H9 (cell line): ENCODE measurements at regions not wholly inside any gene's neighbourhood (a gene's known extent, or its start where the extent isn't known, plus 50 kb on each side); places are given as distances from the start of the nearest gene placed in this dataset.

Experiments
- DNase-seq: peaks from one replicate; pipeline ENCODE4 v3.0.0-alpha.2; 2017
- H2AFZ ChIP-seq: one replicate; pipeline ENCODE4 v1.6.1; 2013; ENCODE audit warnings: mild to moderate bottlenecking, low read length, control low read depth, moderate library complexity
- H2AK5ac ChIP-seq: 2 replicates; pipeline ENCODE4 v1.6.1; 2013; ENCODE audit warnings: low read length, control low read depth, mixed read lengths; ENCODE audit not compliant: insufficient read length
- H2BK120ac ChIP-seq: one replicate; pipeline ENCODE4 v1.6.1; 2013; ENCODE audit warnings: low read depth, mild to moderate bottlenecking, low read length, control low read depth, inconsistent platforms; ENCODE audit not compliant: poor library complexity, severe bottlenecking
- H2BK12ac ChIP-seq: 2 replicates; pipeline ENCODE4 v1.6.1; 2013; ENCODE audit warnings: low read length, control low read depth, mixed read lengths, low read depth; ENCODE audit not compliant: insufficient read length
- H2BK15ac ChIP-seq: 2 replicates; pipeline ENCODE4 v1.6.1; 2013; ENCODE audit warnings: low read depth, low read length, control low read depth
- H2BK20ac ChIP-seq: one replicate; pipeline ENCODE4 v1.6.1; 2013; ENCODE audit warnings: low read depth, mild to moderate bottlenecking, low read length, control low read depth, inconsistent platforms; ENCODE audit not compliant: poor library complexity, severe bottlenecking
- H2BK5ac ChIP-seq: 2 replicates; pipeline ENCODE4 v1.6.1; 2013; ENCODE audit warnings: low read length, control low read depth, mixed read lengths; ENCODE audit not compliant: insufficient read length
- H3K14ac ChIP-seq: 2 replicates; pipeline ENCODE4 v1.6.1; 2013; ENCODE audit warnings: low read length, control low read depth; ENCODE audit not compliant: insufficient read depth
- H3K18ac ChIP-seq: 2 replicates; pipeline ENCODE4 v1.6.1; 2013; ENCODE audit warnings: low read depth, mild to moderate bottlenecking, mixed read lengths, low read length, control low read depth; ENCODE audit not compliant: insufficient read length
- H3K23ac ChIP-seq: 2 replicates; pipeline ENCODE4 v1.6.1; 2013; ENCODE audit warnings: low read length, control low read depth, mixed read lengths, low read depth; ENCODE audit not compliant: insufficient read length
- H3K23me2 ChIP-seq: 2 replicates; pipeline ENCODE4 v1.6.1; 2013; ENCODE audit warnings: low read depth, mild to moderate bottlenecking, mixed read lengths, low read length, control low read depth; ENCODE audit not compliant: insufficient read length, poor library complexity, severe bottlenecking
- H3K27ac ChIP-seq: 2 replicates; pipeline ENCODE4 v1.5.1; 2013; ENCODE audit warnings: low read length, control low read depth, mixed read lengths, low read depth; ENCODE audit not compliant: insufficient read length
- H3K27me3 ChIP-seq: 2 replicates; pipeline ENCODE4 v1.6.1; 2013; ENCODE audit warnings: low read length, control low read depth, inconsistent platforms; ENCODE audit not compliant: insufficient read depth
- H3K4ac ChIP-seq: 2 replicates; pipeline ENCODE4 v1.6.1; 2013; ENCODE audit warnings: low read depth, mild to moderate bottlenecking, control low read depth, inconsistent platforms, low read length, moderate library complexity
- H3K4me1 ChIP-seq: 2 replicates; pipeline ENCODE4 v1.6.1; 2013; ENCODE audit warnings: low read length, control low read depth, inconsistent platforms; ENCODE audit not compliant: insufficient read depth
- H3K4me2 ChIP-seq: 2 replicates; pipeline ENCODE4 v1.6.1; 2013; ENCODE audit warnings: low read length, control low read depth, mixed read lengths; ENCODE audit not compliant: insufficient read length, insufficient read depth
- H3K56ac ChIP-seq: 2 replicates; pipeline ENCODE4 v1.6.1; 2013; ENCODE audit warnings: low read depth, mild to moderate bottlenecking, mixed read lengths, low read length, control low read depth; ENCODE audit not compliant: insufficient read length
- H3K79me1 ChIP-seq: 2 replicates; pipeline ENCODE4 v1.6.1; 2013; ENCODE audit warnings: low read depth, mild to moderate bottlenecking, moderate library complexity, low read length, control low read depth, inconsistent platforms; ENCODE audit not compliant: insufficient read depth, poor library complexity, severe bottlenecking
- H3K79me2 ChIP-seq: 2 replicates; pipeline ENCODE4 v1.6.1; 2013; ENCODE audit warnings: low read length, control low read depth, inconsistent platforms; ENCODE audit not compliant: insufficient read depth
- H3K9ac ChIP-seq: 2 replicates; pipeline ENCODE4 v1.6.1; 2013; ENCODE audit warnings: low read length, control low read depth, mixed read lengths; ENCODE audit not compliant: insufficient read length; ENCODE audit errors: extremely low read depth
- H3K9me3 ChIP-seq: one replicate; pipeline ENCODE4 v1.6.1; 2013; ENCODE audit warnings: low read depth, low read length, inconsistent platforms; ENCODE audit not compliant: control insufficient read depth
- H3T11ph ChIP-seq: one replicate; pipeline ENCODE4 v1.6.1; 2013; ENCODE audit warnings: mild to moderate bottlenecking, low read length, control low read depth, inconsistent platforms
- H4K20me1 ChIP-seq: one replicate; pipeline ENCODE4 v1.6.1; 2013; ENCODE audit not compliant: control insufficient read depth, insufficient read length, insufficient read depth
- H4K5ac ChIP-seq: 2 replicates; pipeline ENCODE4 v1.6.1; 2013; ENCODE audit warnings: low read depth, mild to moderate bottlenecking, mixed read lengths, low read length, control low read depth; ENCODE audit not compliant: insufficient read length
- H4K8ac ChIP-seq: replicated peaks from 2 replicates; pipeline ENCODE4 v1.6.1; 2013; ENCODE audit warnings: low read length, control low read depth, mixed read lengths, low read depth; ENCODE audit not compliant: insufficient read length
- H4K91ac ChIP-seq: 2 replicates; pipeline ENCODE4 v1.6.1; 2013; ENCODE audit warnings: low read depth, mild to moderate bottlenecking, moderate library complexity, mixed read lengths, low read length, control low read depth; ENCODE audit not compliant: insufficient read length
- H3K27ac Mint-ChIP-seq, 3 experiments: 2 replicates in 2 of 3; 3 replicates in 1 of 3; pipeline ENCODE4 v1.8.0; 2020 to 2021; ENCODE audit warnings: mixed read lengths in 3 of 3, mild to moderate bottlenecking in 1 of 3, moderate library complexity in 1 of 3
- H3K27me3 Mint-ChIP-seq: 2 replicates; pipeline ENCODE4 v1.8.0; 2021; ENCODE audit warnings: low read depth, mild to moderate bottlenecking, moderate library complexity, mixed read lengths
- H3K36me3 Mint-ChIP-seq, 3 experiments: 2 replicates in 2 of 3; 3 replicates in 1 of 3; pipeline ENCODE4 v1.8.0; 2020 to 2021; ENCODE audit warnings: low read depth in 3 of 3, mixed read lengths in 3 of 3; ENCODE audit not compliant: insufficient read depth in 1 of 3
- H3K4me1 Mint-ChIP-seq, 2 experiments: 2 replicates each; pipeline ENCODE4 v1.8.0; 2020; ENCODE audit warnings: mixed read lengths in 2 of 2
- H3K4me3 Mint-ChIP-seq, 2 experiments: 2 replicates in 1 of 2; 3 replicates in 1 of 2; pipeline ENCODE4 v1.8.0; 2020 to 2021; ENCODE audit warnings: mild to moderate bottlenecking in 2 of 2, mixed read lengths in 2 of 2, moderate library complexity in 1 of 2
- H3K9me3 Mint-ChIP-seq, 2 experiments: 2 replicates in 1 of 2; 3 replicates in 1 of 2; pipeline ENCODE4 v1.8.0; 2020; ENCODE audit warnings: mild to moderate bottlenecking in 2 of 2, mixed read lengths in 2 of 2, moderate library complexity in 1 of 2
- CTCF ChIP-seq: fragments of 200-600 bp; sonication (generic); conservative IDR thresholded peaks from 3 replicates; pipeline ENCODE4 v1.8.0; 2021; ENCODE audit warnings: antibody characterized with exemption, mild to moderate bottlenecking
- WGBS: extraction: QIAGEN DNeasy Blood & Tissue Kit; methylation state at CpG from one replicate; pipeline ENCODE4 v1.1.7; 2013; ENCODE audit warnings: missing lambda C conversion rate, low lambda C conversion rate, mixed read lengths; ENCODE audit not compliant: insufficient read length; ENCODE audit errors: extremely low coverage; 5-methylcytosine and 5-hydroxymethylcytosine counted together

GRCh38 chr7:149615690-149616270 is 118.2 kb upstream of the ZNF746 start:
- no peak overlapping the region for H3K27ac ChIP-seq
- no peak overlapping the region for H2BK12ac ChIP-seq
- Mint-ChIP-seq H3K4me3 (no peak overlapping the region), H3K36me3 (peaks cover 46 to 94% (median 91%) of the 10 kb centered on the region in 3 experiments; a peak in 6 of 7 replicates), H3K4me1 (no peaks in the 10 kb centered on the region), H3K9me3 (no peaks in the 10 kb centered on the region), H3K27me3 (no peaks in the 10 kb centered on the region), H3K27ac (peak overlapping the region in 1 of 3 experiments; percentile 42; a peak in 4 of 7 replicates)
- no peak overlapping the region for H3K4ac ChIP-seq
- H4K8ac ChIP-seq = no peak overlapping the region
- no peaks in the 10 kb centered on the region for H3K79me2 ChIP-seq
- no peaks in the 10 kb centered on the region for H3K27me3 ChIP-seq
- no peak overlapping the region for H3T11ph ChIP-seq
- H3K79me1 ChIP-seq = no peaks in the 10 kb centered on the region
- peak; percentile 48 for DNase-seq
- peaks cover 3% of the 10 kb centered on the region for H4K20me1 ChIP-seq
- no peak overlapping the region for H3K14ac ChIP-seq
- no peak overlapping the region for H2AFZ ChIP-seq
- H3K18ac ChIP-seq = no peak overlapping the region
- WGBS = no CpG with 5 or more reads among the region's 13 CpGs
- H2BK15ac ChIP-seq = no peak overlapping the region
- H3K23ac ChIP-seq = no peak overlapping the region
- peak; percentile 47; the same call in 2 of the 3 replicates for TF ChIP-seq CTCF
- H2AK5ac ChIP-seq = no peak overlapping the region
- H2BK120ac ChIP-seq = no peak overlapping the region
- no peaks in the 10 kb centered on the region for H3K9me3 ChIP-seq
- H3K56ac ChIP-seq = no peak overlapping the region
- H4K91ac ChIP-seq = no peak overlapping the region
- no peak overlapping the region for H4K5ac ChIP-seq
- no peak overlapping the region for H3K4me2 ChIP-seq
- no peaks in the 10 kb centered on the region for H3K4me1 ChIP-seq
- no peak overlapping the region for H3K9ac ChIP-seq
- H2BK5ac ChIP-seq = no peak overlapping the region
- no peaks in the 10 kb centered on the region for H3K23me2 ChIP-seq
- H2BK20ac ChIP-seq = no peak overlapping the region
